ENCODE measurements at regions not wholly inside any gene's neighbourhood (a gene's known extent, or its start where the extent isn't known, plus 50 kb on each side); places are given as distances from the start of the nearest gene placed in this dataset.

GRCh38 chr4:65831828-65832227, 161.5 kb upstream of the EPHA5 start:
- no peak for DNase-seq

GRCh38 chr4:65825116-65825753, 154.9 kb upstream of the EPHA5 start:
- DNase-seq, result no peak

GRCh38 chr4:65819192-65819591, 148.9 kb upstream of the EPHA5 start:
- no peak for DNase-seq

DNA sequence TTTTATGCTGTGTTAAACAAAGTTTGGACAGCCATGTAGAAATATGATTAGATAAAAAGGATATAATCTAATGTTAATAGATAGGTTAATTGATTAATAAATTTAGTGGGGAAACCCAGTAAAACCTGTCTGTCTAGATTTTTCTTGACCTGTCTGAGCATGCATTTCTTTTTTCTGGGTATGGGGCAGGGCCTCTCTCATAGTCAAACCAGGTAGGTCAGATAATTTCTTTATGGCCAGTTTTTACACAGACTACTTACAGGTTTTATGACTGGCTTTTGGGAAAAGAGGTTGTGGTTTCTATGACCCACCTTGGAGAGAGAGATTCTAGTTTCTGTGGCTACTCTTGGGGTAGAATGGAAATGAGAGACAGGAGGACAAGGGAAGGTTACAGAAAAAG, 135.6 kb upstream of the EPHA5 start:
- no peak for DNase-seq

DNA sequence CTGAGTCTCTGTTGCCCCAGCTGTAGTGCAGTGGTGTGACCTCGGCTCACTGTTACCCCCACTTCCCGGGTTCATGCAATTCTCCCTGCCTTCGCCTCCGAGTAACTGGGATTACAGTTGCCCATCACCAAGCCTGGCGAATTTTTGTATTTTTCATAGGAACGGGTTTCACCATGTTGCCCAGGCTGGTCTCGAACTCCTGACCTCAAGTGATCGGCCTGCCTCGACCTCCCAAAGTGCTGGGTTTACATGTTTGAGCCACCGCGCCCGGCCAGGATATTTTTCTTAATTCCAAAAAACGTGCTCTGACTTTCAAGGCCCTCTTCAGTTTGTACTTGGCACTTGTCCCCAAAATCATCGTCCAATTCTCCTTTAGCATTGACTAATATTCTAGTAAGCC, 129.2 kb upstream of the EPHA5 start:
- DNase-seq, result no peak

DNA sequence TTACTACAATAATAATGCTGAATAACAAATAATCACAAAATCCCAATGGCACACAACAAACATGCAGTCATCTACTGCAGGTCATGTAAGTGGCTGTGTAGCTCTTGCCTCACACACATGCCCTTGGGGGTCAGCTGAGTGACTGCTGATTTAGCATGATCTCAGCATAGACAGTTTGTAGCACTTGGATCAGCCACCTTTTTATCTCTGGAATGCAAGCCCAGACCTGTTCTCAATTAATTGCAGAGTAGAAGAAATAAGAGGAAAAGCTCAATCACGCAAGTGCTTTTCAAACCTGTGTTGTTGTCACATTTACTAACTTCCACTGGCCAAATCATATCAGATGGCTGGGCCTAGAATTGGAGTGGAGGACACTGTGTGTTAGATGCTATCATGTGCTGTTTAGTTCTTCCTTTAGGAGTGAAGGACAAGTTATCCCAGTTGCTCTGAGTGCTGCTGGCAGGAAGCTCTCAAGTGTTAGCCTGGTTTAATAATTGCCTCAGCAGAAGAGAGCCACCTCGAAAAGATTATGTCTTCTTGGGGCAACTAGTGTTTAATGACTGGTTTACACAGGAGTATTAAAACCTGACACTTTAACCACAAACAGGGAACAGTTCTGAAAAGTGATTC, 128.3 kb upstream of the EPHA5 start:
- no peak for DNase-seq

DNA sequence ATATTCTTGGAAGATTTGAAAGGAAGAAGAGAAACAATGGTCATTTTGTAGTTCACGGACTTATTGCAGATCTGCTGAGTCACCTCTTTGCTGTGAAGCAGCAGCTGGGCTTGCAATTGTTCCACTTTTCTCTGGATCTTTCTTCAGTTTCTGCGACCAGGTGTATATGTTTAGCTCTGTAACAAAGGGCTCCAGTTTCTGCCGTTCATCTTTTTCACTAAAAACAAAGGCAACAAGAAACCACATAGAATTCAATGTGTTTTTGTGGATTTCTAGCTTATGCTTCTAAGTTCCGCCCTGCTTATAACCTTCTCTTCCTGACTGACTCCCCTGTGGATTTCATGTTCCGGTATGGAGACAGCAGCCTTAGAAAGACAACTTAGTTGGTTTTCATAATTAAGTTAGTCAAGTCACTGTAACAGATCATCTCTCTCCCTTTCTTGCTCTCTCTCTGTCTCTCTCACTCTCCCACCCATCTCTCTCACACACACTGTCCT, 121.6 kb upstream of the EPHA5 start:
- DNase-seq, result no peak

DNA sequence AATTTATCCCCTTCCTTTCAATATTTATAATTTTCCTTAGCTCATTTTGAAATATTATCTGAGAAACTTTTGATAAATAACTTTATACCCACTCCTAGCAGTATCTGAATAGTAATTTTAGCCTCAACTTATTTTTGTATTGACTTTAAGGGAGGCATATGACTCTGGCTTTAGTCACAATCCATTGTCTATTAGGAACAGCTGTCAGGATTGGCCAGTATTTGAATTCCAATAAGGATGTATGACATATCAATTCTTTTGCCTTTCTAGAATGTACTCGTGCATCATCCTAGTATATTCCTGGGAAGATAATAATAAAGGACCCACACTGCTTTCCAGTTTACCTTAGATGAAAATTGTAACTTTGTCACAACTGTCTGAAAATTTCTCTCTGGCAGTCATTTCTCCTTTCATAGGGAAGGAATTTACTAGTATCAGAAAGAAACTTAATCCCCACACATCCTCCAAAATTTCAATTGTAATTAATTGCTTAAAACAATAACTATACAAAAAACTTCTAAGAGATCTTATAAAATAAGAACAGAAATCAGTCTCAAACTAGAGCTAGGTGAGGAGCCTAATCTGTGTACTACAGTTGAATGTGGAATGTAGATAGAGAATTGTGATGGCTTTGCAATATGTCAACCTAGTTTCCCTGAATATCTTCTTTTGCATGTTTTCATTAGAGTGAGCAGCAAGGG, 121.0 kb upstream of the EPHA5 start:
- DNase-seq, result no peak

DNA sequence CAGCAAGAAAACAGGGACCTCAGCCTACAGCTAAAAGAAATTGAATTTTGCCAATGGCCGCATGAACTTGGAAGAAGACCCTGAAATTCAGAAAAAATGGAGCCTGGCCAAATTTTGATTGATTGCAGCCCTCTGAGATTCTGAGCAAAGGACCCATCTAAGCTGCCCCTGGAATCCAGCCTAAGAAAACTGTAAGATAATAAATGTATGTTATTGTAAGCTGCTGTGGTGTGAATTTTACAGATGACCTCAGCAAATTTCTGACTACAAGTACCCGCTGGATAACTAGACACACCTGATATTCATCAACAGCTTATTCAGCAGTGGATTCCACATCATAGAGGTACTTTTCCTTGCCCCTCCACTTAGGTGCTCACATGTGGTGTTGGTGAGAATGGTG, 119.5 kb upstream of the EPHA5 start:
- no peak for DNase-seq

DNA sequence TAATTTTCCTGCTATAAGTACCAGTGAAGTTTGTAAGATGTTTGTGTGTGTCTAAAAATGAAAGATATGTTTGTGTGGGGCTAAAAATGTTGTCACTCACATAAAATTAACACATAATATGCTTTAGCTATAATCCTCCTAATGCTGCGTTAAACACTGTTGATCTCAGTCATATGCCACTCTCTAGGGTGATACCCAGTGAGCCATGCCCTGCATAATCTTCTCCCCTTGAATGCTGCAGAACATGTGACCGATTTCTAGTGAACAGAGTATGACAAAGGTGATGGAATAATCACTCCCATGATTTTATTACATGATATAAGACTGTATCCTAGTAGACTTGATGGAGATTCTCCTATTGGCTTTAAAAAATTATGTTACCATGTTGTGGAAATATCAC, 119.1 kb upstream of the EPHA5 start:
- DNase-seq, result no peak

DNA sequence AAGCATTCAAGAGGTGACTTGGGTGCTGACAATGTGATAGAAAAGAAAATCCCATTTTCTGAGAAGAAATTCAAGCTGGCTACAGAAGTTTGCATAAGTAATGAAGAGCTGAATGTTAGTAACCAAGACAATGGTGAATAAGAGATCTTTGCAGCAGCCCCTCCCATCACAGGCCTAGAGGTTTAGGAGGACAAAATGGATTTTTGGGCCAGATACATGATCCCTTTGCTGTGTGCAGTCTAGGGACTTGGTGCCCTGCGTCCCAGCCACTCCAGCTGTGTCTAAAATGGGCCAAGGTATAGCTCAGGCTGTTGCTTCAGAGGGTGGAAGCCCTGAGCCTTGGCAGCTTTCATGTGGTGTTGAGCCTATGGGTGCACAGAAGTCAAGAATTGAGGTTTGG, 107.0 kb upstream of the EPHA5 start:
- DNase-seq, result no peak

GRCh38 chr4:65773636-65774035, 103.3 kb upstream of the EPHA5 start:
- no peak for DNase-seq

GRCh38 chr4:65747386-65747785, 77.1 kb upstream of the EPHA5 start:
- DNase-seq, result no peak

- DNase-seq, result no peak
Measured at GRCh38 chr4:65738134-65738533, 67.8 kb upstream of the EPHA5 start.

- DNase-seq, result no peak
Measured at GRCh38 chr4:65737672-65738071, 67.4 kb upstream of the EPHA5 start.

- no peak for DNase-seq
Measured at GRCh38 chr4:65724973-65725372, 54.7 kb upstream of the EPHA5 start.
